HepG2 (cell line): ENCODE measurements at regions not wholly inside any gene's neighbourhood (a gene's known extent, or its start where the extent isn't known, plus 50 kb on each side); places are given as distances from the start of the nearest gene placed in this dataset.

ENCODE experiments used
- ATAC-seq: fragments of 200-7000 bp; cut with Tn5 transposase; 3 replicates; pipeline ENCODE4 v1.9.1; 2020; ENCODE audit warnings: mild to moderate bottlenecking, moderate library complexity
- BruUV-seq: library from RNA; stranded (reverse); fragments of 400-500 nt; replicated peaks from 2 replicates; lab custom pipeline; 2021; lab: Mats Ljungman, UMichigan
- CTCF ChIA-PET: fragments of 300-600 bp; formaldehyde crosslinking; extraction: SDS; loops from one replicate; lab custom pipeline; 2021; ENCODE audit warnings: low total read pairs, inconsistent platforms, low intra/inter-chr PET ratio; lab: Yijun Ruan, JAX
- POLR2A ChIA-PET: fragments of 350-600 bp; sonication (Branson Sonifier 250); formaldehyde crosslinking; loops from one replicate; lab custom pipeline; 2020; ENCODE audit warnings: antibody characterized with exemption, inconsistent platforms; lab: Yijun Ruan, JAX
- DNase-seq: peaks from one replicate; pipeline ENCODE4 v3.0.0-alpha.2; 2015; ENCODE audit warnings: low spot score
- FAIRE-seq: peaks from 3 replicates; lab custom pipeline; 2011; peaks lifted over from hg19 to GRCh38; lab: Jason Lieb, UNC
- H2AFZ ChIP-seq: one replicate; pipeline ENCODE4 v1.6.1; 2011; ENCODE audit warnings: low read length, inconsistent platforms
- H3K27ac ChIP-seq: fragments of 300-600 bp; 3 replicates; pipeline ENCODE4 v1.8.0; 2011; ENCODE audit warnings: mixed run types, mild to moderate bottlenecking, mixed read lengths, low read length, inconsistent platforms; ENCODE audit not compliant: insufficient read depth; ENCODE audit errors: extremely low read length
- H3K27me3 ChIP-seq, 2 experiments: fragments of 200-600 bp in 1 of 2; 2 replicates in 1 of 2; 3 replicates in 1 of 2; pipeline versions ENCODE4 v1.6.0 to v1.8.0; 2011; ENCODE audit warnings: low read length in 2 of 2, mild to moderate bottlenecking in 2 of 2, moderate library complexity in 2 of 2, inconsistent platforms in 1 of 2; ENCODE audit not compliant: insufficient read depth in 2 of 2, control insufficient read depth in 1 of 2
- H3K36me3 ChIP-seq, 2 experiments: fragments of 200-600 bp in 1 of 2; replicated peaks in 1 of 2; 2 replicates in 1 of 2; 3 replicates in 1 of 2; pipeline versions ENCODE4 v1.5.1 to v1.8.0; 2011; ENCODE audit warnings: low read length in 2 of 2, inconsistent platforms in 1 of 2; ENCODE audit not compliant: insufficient read depth in 2 of 2, control insufficient read depth in 1 of 2
- H3K4me1 ChIP-seq: 2 replicates; pipeline ENCODE4 v1.5.1; 2012; ENCODE audit warnings: low read length, inconsistent platforms; ENCODE audit not compliant: insufficient read depth
- H3K4me2 ChIP-seq: 2 replicates; pipeline ENCODE4 v1.6.0; 2011; ENCODE audit warnings: low read depth, low read length, inconsistent platforms
- H3K4me3 ChIP-seq, 3 experiments: fragments of 200-600 bp in 1 of 3; sonication (generic), shearing (Covaris generic) in 1 of 3; replicated peaks in 1 of 3; 2 replicates each; pipeline ENCODE4 v1.5.1; 2011 to 2016; ENCODE audit warnings: low read length in 3 of 3, inconsistent platforms in 2 of 3, low read depth in 2 of 3, mild to moderate bottlenecking in 2 of 3, control low read depth in 1 of 3, mixed read lengths in 1 of 3; ENCODE audit not compliant: insufficient read depth in 1 of 3
- H3K79me2 ChIP-seq: one replicate; pipeline ENCODE4 v1.6.1; 2011; ENCODE audit warnings: low read length, inconsistent platforms; ENCODE audit not compliant: insufficient read depth
- H3K9ac ChIP-seq: 2 replicates; pipeline ENCODE4 v1.6.0; 2011; ENCODE audit warnings: mild to moderate bottlenecking, low read depth, low read length, inconsistent platforms; ENCODE audit not compliant: insufficient read depth
- H3K9me3 ChIP-seq: 2 replicates; pipeline ENCODE4 v1.5.1; 2012; ENCODE audit warnings: mild to moderate bottlenecking, low read length
- H4K20me1 ChIP-seq: 2 replicates; pipeline ENCODE4 v1.6.0; 2011; ENCODE audit warnings: inconsistent platforms, mild to moderate bottlenecking, low read length, moderate library complexity; ENCODE audit not compliant: insufficient read depth
- ARID2 ChIP-seq: sonication (generic); formaldehyde crosslinking; IDR thresholded peaks from 2 replicates; pipeline ENCODE4 v1.8.1; 2022; ENCODE audit warnings: mild to moderate bottlenecking, missing genetic modification reagents, borderline replicate concordance
- ATF1 ChIP-seq: IDR thresholded peaks from 2 replicates; pipeline ENCODE4 v1.6.1; 2016; ENCODE audit warnings: mild to moderate bottlenecking, control low read depth
- CCDC6 ChIP-seq: sonication (generic); formaldehyde crosslinking; IDR thresholded peaks from 2 replicates; pipeline ENCODE4 v1.8.1; 2022; ENCODE audit warnings: mild to moderate bottlenecking, missing genetic modification reagents, moderate library complexity
- ERF ChIP-seq: IDR thresholded peaks from 2 replicates; pipeline ENCODE4 v1.6.1; 2018; ENCODE audit warnings: missing biosample characterization, missing genetic modification reagents
- KLF11 ChIP-seq: IDR thresholded peaks from 2 replicates; pipeline ENCODE4 v1.6.1; 2016; ENCODE audit warnings: missing compliant biosample characterization
- MZF1 ChIP-seq: sonication (generic); formaldehyde crosslinking; IDR thresholded peaks from 2 replicates; pipeline ENCODE4 v1.8.1; 2023; ENCODE audit warnings: mild to moderate bottlenecking, missing genetic modification reagents, borderline replicate concordance
- NBN ChIP-seq: fragments of 450-650 bp; conservative IDR thresholded peaks from 2 replicates; pipeline ENCODE4 v1.6.1; 2017
- PAF1 ChIP-seq: IDR thresholded peaks from 2 replicates; pipeline ENCODE4 v1.6.1; 2016; ENCODE audit warnings: missing genetic modification reagents, missing compliant biosample characterization
- RAD21 ChIP-seq: fragments of 450-650 bp; formaldehyde crosslinking; IDR thresholded peaks from 2 replicates; pipeline ENCODE4 v1.5.0; 2020; ENCODE audit warnings: mild to moderate bottlenecking
- ZNF160 ChIP-seq: sonication (generic); formaldehyde crosslinking; IDR thresholded peaks from 2 replicates; pipeline ENCODE4 v1.8.0; 2022; ENCODE audit warnings: mild to moderate bottlenecking, inconsistent platforms, missing genetic modification reagents
- ZNF598 ChIP-seq: sonication (generic); formaldehyde crosslinking; IDR thresholded peaks from 2 replicates; pipeline ENCODE4 v1.5.1; 2020; ENCODE audit warnings: mild to moderate bottlenecking, missing genetic modification reagents, borderline replicate concordance
- ZNF614 ChIP-seq: IDR thresholded peaks from 2 replicates; pipeline ENCODE4 v1.6.1; 2018; ENCODE audit warnings: missing biosample characterization, missing genetic modification reagents, inconsistent platforms, borderline replicate concordance
- ZNF816 ChIP-seq: sonication (generic); formaldehyde crosslinking; IDR thresholded peaks from 2 replicates; pipeline ENCODE4 v1.8.0; 2022; ENCODE audit warnings: missing genetic modification reagents, mild to moderate bottlenecking, borderline replicate concordance
- in situ Hi-C: cut with HindIII; loops from 2 replicates; pipeline ENCODE4 v1.10.0; 2017; ENCODE audit warnings: low pct_unique_long_range_greater_than_20kb; ENCODE audit not compliant: extremely low pct_ligation_motif_present
- intact Hi-C: fragments of 100-400 bp; cut with micrococcal nuclease; formaldehyde crosslinking; loops from one replicate; pipeline ENCODE4 v1.10.0; 2022; ENCODE audit not compliant: unreplicated experiment
- TF ChIP-seq, protein P1 (sequence below): sonication (generic); formaldehyde crosslinking; IDR thresholded peaks from 2 replicates; pipeline ENCODE4 v1.4.0; 2020; ENCODE audit warnings: mild to moderate bottlenecking, missing genetic modification reagents
- TF ChIP-seq, protein P2 (sequence below): sonication (generic); formaldehyde crosslinking; IDR thresholded peaks from 2 replicates; pipeline ENCODE4 v1.5.1; 2020; ENCODE audit warnings: missing genetic modification reagents, mild to moderate bottlenecking, borderline replicate concordance
- TF ChIP-seq, protein P3 (sequence below): sonication (generic); formaldehyde crosslinking; IDR thresholded peaks from 2 replicates; pipeline ENCODE4 v1.9.0; 2021; ENCODE audit warnings: missing genetic modification reagents, borderline replicate concordance

DNA sequence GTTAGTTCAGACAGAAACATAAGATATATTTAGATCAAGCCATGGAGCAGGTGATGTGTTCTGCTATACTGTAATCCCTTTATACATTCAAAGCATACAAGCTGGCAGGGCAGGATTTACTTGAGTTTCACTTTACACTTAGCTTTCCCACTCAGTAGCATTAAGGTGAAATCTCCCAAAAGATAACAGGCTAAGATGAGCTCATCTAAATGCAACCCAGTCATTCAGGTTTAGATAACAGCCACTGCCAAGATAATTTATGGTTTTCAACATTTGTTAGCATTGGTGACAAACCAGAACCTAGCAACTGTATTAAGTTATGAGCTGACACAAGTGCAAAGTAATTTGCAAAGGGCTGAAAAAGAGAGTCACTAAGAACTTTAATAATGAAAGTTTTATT lies 925.1 kb upstream of the ATXN7L3B start:
- no peak overlapping the region for H3K9ac ChIP-seq
- DNase-seq (no peak), ATAC-seq (no peak), FAIRE-seq (no peak)
- intact Hi-C loops = no loop called here
- ChIA-PET CTCF (no interaction called here), POLR2A (no interaction called here)
- H3K9me3 ChIP-seq = peaks cover 52% of the 10 kb centered on the region
- no peaks in the 10 kb centered on the region for H3K27me3 ChIP-seq
- H3K4me2 ChIP-seq = no peak overlapping the region
- H4K20me1 ChIP-seq = no peaks in the 10 kb centered on the region
- H3K79me2 ChIP-seq = no peaks in the 10 kb centered on the region
- no peak overlapping the region for H3K27ac ChIP-seq
- H3K4me1 ChIP-seq = no peaks in the 10 kb centered on the region
- in situ Hi-C loops = no loop called here
- H3K4me3 ChIP-seq = no peak overlapping the region
- H2AFZ ChIP-seq = no peak overlapping the region
- no TSS peak for BruUV-seq
- no peaks in the 10 kb centered on the region for H3K36me3 ChIP-seq
- TF ChIP-seq KLF11 (CRISPR knock-in tag) (no peak), ARID2 (CRISPR knock-in tag) (no peak), PAF1 (CRISPR knock-in tag) (no peak), RAD21 (CRISPR knock-in tag) (no peak), ATF1 (CRISPR knock-in tag) (no peak), MZF1 (CRISPR knock-in tag) (no peak), ZNF816 (CRISPR knock-in tag) (no peak), ZNF160 (CRISPR knock-in tag) (no peak), NBN (no peak), ZNF598 (CRISPR knock-in tag) (no peak), ERF (CRISPR knock-in tag) (no peak), ZNF614 (CRISPR knock-in tag) (no peak), CCDC6 (CRISPR knock-in tag) (no peak)
- TF ChIP-seq, protein P1, sequence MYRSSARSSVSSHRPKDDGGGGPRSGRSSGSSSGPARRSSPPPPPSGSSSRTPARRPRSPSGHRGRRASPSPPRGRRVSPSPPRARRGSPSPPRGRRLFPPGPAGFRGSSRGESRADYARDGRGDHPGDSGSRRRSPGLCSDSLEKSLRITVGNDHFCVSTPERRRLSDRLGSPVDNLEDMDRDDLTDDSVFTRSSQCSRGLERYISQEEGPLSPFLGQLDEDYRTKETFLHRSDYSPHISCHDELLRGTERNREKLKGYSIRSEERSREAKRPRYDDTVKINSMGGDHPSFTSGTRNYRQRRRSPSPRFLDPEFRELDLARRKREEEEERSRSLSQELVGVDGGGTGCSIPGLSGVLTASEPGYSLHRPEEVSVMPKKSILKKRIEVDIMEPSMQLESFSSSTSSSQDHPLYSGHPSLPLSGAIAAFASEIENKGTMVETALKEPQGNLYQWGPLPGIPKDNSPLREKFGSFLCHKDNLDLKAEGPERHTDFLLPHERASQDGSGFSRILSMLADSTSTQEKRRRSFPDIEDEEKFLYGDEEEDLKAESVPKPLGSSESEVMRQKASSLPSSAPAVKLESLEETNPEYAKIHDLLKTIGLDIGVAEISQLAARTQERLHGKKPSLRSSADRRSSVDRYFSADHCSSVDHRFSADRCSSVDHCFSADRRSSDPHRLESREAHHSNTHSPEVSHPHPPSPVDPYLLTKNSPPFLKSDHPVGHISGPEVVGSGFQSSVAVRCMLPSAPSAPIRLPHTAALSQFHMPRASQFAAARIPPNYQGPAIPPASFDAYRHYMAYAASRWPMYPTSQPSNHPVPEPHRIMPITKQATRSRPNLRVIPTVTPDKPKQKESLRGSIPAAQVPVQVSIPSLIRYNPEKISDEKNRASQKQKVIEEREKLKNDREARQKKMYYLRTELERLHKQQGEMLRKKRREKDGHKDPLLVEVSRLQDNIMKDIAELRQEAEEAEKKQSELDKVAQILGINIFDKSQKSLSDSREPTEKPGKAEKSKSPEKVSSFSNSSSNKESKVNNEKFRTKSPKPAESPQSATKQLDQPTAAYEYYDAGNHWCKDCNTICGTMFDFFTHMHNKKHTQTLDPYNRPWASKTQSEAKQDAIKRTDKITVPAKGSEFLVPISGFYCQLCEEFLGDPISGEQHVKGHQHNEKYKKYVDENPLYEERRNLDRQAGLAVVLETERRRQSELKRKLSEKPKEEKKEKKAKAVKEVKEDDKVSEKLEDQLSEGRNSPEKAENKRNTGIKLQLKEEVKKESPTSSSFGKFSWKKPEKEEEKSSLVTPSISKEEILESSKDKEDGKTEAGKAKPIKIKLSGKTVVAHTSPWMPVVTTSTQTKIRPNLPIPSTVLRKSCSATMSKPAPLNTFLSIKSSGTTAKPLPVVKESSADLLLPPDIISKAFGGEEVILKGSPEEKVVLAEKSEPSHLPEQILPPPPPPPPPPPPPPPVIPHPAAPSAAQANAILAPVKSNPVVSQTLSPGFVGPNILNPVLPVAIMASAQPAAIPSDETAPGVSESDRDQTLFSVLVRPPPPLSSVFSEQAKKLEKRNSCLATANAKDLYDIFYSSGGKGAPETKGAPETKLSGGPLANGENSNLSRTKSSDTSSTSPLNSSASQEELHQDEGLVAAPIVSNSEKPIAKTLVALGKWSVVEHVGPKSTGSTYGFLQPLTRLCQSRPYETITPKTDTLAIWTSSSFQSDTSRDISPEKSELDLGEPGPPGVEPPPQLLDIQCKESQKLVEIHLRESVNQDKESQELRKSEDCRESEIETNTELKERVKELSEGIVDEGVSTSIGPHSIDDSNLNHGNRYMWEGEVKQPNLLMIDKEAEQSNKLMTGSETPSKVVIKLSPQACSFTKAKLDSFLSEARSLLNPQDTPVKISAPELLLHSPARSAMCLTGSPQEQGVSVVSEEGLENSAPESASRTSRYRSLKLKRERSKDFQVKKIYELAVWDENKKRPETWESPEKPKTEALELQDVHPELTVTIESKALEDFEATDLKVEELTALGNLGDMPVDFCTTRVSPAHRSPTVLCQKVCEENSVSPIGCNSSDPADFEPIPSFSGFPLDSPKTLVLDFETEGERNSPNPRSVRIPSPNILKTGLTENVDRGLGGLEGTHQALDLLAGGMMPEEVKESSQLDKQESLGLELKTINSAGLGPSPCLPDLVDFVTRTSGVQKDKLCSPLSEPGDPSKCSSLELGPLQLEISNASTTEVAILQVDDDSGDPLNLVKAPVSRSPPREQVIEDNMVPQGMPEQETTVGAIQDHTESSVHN (CRISPR knock-in tag) = no peak
- TF ChIP-seq, protein P2, sequence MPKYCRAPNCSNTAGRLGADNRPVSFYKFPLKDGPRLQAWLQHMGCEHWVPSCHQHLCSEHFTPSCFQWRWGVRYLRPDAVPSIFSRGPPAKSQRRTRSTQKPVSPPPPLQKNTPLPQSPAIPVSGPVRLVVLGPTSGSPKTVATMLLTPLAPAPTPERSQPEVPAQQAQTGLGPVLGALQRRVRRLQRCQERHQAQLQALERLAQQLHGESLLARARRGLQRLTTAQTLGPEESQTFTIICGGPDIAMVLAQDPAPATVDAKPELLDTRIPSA (CRISPR knock-in tag) = no peak
- TF ChIP-seq, protein P3, sequence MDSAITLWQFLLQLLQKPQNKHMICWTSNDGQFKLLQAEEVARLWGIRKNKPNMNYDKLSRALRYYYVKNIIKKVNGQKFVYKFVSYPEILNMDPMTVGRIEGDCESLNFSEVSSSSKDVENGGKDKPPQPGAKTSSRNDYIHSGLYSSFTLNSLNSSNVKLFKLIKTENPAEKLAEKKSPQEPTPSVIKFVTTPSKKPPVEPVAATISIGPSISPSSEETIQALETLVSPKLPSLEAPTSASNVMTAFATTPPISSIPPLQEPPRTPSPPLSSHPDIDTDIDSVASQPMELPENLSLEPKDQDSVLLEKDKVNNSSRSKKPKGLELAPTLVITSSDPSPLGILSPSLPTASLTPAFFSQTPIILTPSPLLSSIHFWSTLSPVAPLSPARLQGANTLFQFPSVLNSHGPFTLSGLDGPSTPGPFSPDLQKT (CRISPR knock-in tag) = no peak
